NCI-H748 (cell line): ENCODE measurements at regions not wholly inside any gene's neighbourhood (a gene's known extent, or its start where the extent isn't known, plus 50 kb on each side); places are given as distances from the start of the nearest gene placed in this dataset.

Experiments
- DNase-seq: peaks from one replicate; lab custom pipeline; 2025; ENCODE audit not compliant: unreplicated experiment; lab: John Stamatoyannopoulos, UW

DNA sequence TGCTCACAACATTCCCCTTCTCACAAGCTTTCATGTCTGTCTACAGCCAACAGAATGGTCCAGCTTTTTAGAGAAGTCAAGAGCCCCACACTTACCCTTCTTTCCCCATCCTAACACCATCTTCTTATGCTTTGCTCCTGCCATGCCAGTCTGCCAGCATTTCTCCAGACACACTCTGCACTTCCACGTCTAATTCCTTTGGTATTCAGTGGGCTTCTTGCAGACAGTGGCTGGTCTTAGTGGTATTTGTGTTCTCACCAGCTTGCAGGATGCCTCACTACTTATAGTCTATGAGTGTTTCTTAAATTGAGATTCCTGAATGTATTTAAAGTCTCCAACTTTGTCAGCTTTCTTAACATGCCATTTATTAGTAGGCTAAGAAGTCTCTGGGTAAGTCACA is 154.4 kb downstream of the BBOX1 start:
- DNase-seq, result no peak

DNA sequence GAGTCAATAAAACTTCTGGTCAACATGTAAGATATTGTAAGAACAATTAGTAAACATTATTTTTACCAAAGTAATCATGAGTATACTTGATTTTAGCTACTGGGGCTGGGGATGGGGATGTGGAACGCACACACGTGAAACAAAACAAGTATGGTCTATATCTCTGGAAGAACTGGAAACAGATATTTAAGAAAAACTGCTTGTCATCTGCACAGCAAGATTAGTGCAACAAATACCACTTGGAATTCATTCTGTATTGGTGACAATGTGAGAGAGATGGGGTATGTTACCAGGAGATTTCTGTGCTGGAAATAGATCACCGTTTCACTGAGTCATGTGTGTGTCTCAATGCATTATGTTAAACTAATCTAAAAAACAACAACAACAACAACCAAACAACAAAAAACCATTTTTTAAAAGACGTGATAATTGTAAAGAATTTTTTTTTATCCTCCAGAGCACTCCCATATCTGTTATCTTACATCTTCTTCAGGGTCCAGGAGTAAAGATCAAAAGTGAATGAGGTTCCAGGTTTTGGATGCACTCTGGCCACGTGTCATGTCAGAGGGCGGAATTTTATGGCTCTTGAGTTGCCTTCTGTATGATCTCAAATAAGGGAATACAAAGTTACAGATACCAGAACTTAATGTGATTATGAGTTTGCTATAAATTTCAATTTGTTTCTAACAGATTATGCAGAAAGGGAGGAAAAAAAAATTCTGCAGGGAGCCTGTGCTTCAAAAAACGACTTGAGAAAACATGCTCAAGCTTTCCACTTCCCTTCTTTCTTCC is 153.0 kb downstream of the BBOX1 start:
- DNase-seq, result no peak

DNA sequence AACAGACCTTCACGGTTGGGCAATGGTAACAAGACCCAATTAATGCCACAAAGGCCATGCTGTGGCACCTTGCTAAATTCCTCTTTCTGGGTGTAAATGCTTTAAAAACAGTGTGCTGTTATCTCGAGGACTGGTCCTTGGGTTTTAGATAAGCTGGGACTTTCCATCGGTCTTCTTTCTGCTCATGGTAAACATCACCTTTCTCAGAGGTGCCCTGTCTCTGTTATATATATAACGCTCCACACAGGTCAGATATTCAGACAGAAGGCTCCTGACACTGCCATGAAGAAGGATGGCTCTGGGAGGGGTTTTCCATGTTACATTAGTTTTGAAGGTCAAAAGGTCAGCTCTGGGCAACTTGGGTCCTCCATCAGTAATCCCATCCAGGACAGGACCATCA is 151.6 kb downstream of the BBOX1 start:
- DNase-seq, result no peak

DNA sequence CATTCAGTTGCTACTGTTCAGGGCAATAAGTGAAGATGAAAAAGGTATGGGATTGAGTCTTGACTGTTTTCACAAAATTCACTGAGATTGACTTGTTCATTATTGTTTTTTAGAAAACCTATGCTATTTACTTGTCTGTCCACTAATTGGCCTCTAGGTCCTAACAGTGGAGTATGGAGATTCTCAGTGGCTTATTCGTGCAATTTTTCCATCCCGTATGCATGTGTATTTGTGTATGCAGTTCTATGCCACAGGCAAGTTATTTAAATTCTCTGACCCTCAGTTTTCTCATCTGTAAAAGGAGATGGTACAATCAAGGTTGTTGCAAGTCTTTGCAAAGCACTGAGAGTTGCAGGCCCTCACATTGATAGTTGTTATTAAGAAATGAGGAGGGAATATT is 151.0 kb downstream of the BBOX1 start:
- DNase-seq, result no peak

DNA sequence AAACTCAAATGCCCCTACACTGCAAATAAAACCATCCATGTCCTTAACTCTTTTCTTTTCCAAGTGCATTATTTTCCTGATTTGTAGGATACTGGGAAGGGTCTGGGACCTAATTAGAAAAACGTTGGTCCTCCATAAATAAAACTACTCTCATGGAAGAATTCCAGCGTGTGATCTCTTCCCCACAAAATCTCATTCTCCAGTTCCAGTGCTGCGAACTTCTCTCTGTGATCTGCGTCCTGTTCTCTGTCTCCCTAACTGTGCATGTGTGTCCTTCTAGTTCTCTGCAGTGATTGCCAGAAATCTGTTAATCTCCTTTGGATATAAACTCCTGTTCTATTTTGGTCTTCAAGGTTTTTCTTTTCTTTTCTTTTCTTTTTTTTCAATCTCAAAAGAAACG is 148.1 kb downstream of the BBOX1 start:
- no peak for DNase-seq

DNA sequence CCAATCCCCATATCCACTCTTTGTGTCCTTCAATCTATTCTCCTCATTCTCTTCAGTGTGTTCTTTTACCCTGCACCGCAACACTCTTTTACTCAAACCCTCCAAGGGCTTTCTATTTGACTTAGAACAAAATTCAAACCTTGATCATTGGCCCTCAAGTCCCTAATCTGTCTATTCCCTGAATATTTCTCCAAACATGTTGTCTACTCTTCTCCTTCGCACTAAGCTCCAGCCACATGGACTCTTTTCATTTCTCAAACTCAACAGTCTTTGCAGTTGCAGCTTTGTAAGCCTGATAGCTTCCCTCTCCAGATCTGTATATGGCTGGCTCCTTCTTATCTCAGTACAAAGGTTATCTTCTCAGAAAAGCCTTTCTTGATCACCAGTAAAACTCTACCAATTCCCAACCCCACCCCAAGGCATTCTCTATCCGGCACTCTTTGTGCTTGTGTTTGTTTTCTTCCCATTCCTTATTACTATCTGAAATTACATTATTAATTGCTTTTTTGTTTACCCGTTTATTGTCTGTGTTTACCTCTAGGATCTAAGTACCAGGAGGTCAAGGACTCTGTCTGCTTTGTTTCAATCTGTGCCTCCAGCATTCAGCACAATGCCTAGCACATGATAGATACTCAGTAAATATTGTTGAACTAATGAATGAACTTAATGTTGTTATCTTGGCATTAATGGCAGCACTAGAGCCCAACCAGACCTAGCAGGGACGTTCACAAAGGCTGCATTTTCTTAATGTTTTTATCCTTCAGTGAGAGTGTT is 147.4 kb downstream of the BBOX1 start:
- DNase-seq, result no peak

DNA sequence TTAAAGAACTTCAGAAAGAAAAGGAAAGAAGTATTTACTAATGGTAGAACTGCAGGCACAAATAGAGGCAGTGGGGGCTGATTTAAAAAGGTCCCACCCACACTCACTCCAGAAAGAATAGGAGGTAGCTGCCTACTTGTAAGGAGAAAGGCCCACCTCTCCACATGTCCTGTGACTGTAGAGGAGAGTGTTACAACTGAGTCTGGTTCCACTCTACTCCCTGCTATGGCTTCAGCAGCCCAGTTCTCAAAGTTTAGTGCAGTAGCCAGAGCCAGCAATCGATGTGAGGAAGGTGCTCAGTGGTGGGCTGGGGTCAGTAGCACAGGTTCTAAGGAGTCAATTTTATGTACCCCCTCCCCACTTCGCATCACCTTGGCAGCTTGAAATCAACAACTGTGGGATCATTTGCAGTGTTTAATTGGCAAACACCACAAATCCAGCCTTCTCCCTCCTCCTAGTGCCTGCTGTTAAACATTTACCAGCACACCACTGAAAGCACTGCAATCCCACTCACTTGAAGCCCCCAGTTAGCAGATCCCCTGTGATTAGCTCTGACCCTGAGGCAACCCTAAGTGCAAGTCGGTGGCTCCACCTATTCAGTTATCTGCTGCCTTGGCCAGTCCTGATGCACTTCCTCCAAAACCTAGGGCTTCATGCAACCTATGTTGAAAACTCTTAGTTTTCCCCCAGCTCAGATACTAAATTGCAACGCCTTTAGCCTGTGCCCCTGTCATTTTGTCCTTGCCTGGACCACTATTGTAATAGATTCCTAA is 146.6 kb downstream of the BBOX1 start:
- DNase-seq, result no peak

DNA sequence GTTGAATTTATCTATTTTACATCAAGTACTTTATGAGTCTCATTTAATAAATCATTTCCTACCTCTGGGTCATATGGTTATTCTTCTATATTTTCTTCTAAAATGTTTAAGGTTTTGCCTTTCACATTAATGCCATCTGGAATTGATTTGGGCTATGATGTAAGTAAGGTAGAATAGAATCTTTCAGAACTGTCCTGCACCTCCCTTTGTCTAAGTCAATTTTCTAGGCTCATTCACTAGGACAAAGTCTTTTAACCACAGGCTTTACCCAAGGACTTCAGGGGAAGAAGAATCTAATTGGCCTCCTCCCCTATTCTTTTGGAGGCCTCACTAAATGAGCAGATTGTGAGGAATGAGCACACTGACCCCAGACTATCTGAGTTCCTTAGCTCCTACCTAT is 146.0 kb downstream of the BBOX1 start:
- no peak for DNase-seq

DNA sequence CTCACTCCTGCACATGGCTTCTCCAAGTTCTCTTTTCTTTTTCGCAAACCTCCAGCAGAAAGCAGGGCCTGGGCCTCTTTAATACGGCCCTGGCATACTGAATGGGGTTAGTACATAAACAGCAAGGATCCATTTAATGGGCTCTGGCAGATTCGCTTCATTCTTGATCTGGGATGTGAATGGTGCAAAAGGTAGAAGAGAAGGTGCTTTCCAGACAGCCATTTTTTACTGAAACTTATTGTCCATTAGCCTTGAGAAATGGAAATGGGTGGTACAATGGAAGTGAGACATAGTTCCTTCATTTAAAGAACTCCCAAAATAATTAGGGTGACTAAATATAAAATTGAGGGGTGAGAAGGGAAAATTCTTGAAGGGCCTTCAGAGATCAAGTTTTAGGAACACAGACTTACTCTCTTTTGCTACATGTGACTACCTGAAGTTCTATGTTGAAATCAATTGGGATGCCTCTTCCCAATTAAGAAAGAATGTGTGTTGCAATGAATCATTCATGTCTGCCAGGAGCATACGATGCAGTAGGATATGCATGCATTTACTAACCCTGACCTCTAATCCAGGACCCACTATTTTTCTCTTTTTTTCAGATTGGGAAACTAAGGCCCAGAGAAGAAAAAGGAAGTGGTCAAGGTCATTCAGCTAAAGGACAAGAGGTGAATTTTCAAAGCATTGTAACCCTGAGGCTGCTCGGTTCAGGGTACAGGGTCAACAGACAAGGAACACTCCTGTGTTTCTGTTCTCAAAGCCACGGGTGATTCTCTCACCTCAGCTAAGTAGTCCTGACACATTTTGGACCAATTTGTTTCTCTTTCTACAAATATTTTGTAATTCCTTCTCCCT is 144.1 kb downstream of the BBOX1 start:
- DNase-seq, result no peak

DNA sequence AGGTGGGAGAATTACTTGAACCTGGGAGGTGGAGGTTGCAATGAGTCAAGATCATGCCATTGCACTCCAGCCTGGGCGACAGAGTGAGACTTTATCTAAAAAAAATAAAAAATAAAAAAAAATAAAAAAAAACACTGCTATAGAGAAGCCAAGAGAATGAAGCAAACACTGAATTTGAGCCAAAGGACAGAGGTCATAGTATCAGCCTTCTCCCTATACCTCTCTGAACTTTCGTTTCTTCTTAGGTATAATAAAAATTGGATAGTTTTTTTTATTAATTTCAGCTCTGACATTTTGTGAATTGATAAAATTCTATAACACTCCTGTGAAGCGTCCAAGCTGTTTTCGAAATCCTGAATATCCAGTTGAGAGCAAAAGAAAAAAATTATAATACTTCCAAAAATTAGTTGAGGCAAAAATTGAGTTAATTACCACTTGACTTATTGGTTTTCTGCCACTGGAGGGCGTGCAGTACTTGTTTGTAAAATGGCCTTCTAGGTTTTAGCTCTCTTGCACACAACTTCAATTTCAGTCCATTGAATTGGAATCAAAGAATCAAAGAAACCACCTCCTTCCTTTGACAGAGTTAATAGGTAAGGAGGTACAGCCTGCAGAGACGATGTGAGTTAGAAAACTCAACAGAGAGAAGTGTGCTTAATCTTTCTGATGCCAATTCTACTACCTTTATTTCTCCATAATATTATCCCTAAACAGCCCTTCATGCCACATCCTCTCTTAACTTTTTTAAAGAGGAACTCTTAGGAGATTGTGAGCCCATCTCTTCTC is 143.2 kb downstream of the BBOX1 start:
- DNase-seq, result peak; percentile 73

DNA sequence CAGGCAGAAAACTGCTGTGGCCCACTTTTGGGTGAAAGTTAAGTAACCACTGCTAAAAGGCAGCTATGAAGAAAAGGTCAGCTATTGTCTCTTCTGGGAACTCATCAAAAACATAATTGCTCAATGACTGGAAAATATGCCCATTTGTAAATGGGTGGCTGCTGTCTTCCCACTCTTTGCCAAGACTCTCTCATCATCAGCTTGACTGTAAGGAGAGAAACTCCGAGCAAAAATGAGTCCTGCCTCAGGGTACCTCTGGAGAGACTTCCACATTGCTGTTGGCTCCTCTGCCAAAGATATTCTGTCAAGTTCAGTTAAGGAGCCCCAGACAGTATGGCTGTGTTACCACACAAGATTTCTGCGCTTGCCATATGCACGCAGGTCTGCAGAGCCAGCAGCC is 138.7 kb downstream of the BBOX1 start:
- peak; percentile 10 for DNase-seq

DNA sequence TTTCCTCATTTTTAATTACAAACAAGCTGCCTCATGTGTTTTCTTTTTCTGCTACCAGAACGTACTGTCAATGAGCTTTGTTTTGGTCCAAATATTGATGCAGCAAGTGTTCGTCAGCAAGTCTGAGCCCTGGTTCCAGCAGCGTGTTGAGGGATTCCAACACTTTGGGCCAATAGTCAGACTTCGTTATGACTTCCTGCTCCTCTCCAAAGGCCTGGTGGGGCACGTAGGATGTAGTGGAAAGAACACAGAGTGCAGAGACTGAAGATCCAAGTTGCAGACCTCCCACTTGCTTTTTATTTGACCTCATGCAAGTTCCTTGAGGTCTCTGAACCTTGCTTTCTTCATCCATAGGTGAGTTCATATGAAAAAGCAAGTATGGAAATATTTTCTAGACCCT is 138.2 kb downstream of the BBOX1 start:
- DNase-seq, result no peak
